Liver (tissue), 3 donors: ENCODE measurements at regions not wholly inside any gene's neighbourhood (a gene's known extent, or its start where the extent isn't known, plus 50 kb on each side); places are given as distances from the start of the nearest gene placed in this dataset.

Source experiments
- CTCF ChIP-seq: fragments of 150-350 bp; IDR thresholded peaks from 2 replicates; pipeline ENCODE4 v1.5.1; 2017; ENCODE audit warnings: improper control_type of control experiment, low read depth, low read length; ENCODE audit not compliant: missing input control
- HNF4A ChIP-seq, 2 donors: conservative IDR thresholded peaks; 2 replicates each; pipeline ENCODE4 v1.6.1; 2016; ENCODE audit warnings: antibody characterized with exemption in 2 of 2, mild to moderate bottlenecking in 2 of 2
- MAX ChIP-seq: IDR thresholded peaks from 2 replicates; pipeline ENCODE4 v1.6.1; 2016; ENCODE audit warnings: antibody characterized with exemption
- TAF1 ChIP-seq: conservative IDR thresholded peaks from 2 replicates; pipeline ENCODE4 v1.6.1; 2016; ENCODE audit warnings: antibody characterized with exemption, mild to moderate bottlenecking
- donor health status: healthy.
- donor health status: healthy.

GRCh38 chr1:232357416-232357815, 272.5 kb downstream of the SIPA1L2 start:
- no peak for TF ChIP-seq CTCF
- no peak for TF ChIP-seq TAF1
- TF ChIP-seq HNF4A (conservative IDR thresholded peaks at IDR 0.05): no peak
- TF ChIP-seq MAX: no peak
